ENCODE measurements at regions not wholly inside any gene's neighbourhood (a gene's known extent, or its start where the extent isn't known, plus 50 kb on each side); places are given as distances from the start of the nearest gene placed in this dataset.
A peak's percentile ranks its signal among the peaks of the same experiment; 100 is the strongest.

GRCh38 chr3:25895031-25895430 lies 105.1 kb downstream of the OXSM start:
- Mint-ChIP-seq H3K27me3 (ENCODE audit: low read depth) (no peaks in the 10 kb centered on the region), H3K9me3 (peaks cover 2% of the 10 kb centered on the region), H3K4me3 (no peak overlapping the region), H3K4me1 (no peaks in the 10 kb centered on the region), H3K36me3 (ENCODE audit: low read depth) (no peaks in the 10 kb centered on the region), H3K27ac (ENCODE audit: unreplicated experiment) (no peak overlapping the region)
- TF ChIP-seq, protein P1, sequence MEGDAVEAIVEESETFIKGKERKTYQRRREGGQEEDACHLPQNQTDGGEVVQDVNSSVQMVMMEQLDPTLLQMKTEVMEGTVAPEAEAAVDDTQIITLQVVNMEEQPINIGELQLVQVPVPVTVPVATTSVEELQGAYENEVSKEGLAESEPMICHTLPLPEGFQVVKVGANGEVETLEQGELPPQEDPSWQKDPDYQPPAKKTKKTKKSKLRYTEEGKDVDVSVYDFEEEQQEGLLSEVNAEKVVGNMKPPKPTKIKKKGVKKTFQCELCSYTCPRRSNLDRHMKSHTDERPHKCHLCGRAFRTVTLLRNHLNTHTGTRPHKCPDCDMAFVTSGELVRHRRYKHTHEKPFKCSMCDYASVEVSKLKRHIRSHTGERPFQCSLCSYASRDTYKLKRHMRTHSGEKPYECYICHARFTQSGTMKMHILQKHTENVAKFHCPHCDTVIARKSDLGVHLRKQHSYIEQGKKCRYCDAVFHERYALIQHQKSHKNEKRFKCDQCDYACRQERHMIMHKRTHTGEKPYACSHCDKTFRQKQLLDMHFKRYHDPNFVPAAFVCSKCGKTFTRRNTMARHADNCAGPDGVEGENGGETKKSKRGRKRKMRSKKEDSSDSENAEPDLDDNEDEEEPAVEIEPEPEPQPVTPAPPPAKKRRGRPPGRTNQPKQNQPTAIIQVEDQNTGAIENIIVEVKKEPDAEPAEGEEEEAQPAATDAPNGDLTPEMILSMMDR (conservative IDR thresholded peaks at IDR 0.05), result no peak
- no peak for DNase-seq (ENCODE audit: low read depth, low spot score)

DNA sequence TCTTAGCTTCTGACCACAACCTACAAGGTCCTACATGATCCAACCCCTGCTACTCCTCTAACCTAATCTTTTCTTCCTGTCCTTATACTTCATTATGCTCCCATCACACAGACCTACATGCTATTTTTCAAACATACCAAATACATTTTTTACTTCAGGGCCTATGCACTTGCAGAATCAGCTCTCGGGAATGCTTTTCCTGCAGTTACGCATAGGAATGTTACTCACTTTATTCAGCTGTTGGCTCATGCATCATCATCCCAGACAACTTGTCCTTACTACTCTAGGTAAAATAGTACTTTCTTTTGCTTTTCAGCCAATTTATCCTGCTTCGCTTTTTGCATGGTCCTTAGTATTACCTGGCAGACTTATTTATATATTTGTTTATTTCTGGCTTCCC lies 105.6 kb downstream of the OXSM start:
- TF ChIP-seq, protein P1 (conservative IDR thresholded peaks at IDR 0.05), result no peak
- Mint-ChIP-seq H3K4me3 (no peak overlapping the region), H3K27me3 (ENCODE audit: low read depth) (no peaks in the 10 kb centered on the region), H3K36me3 (ENCODE audit: low read depth) (no peaks in the 10 kb centered on the region), H3K9me3 (peaks cover 2% of the 10 kb centered on the region), H3K4me1 (no peaks in the 10 kb centered on the region), H3K27ac (ENCODE audit: unreplicated experiment) (no peak overlapping the region)
- no peak for DNase-seq (ENCODE audit: low read depth, low spot score)

- TF ChIP-seq, protein P1 (conservative IDR thresholded peaks at IDR 0.05), result peak; percentile 58
- Mint-ChIP-seq H3K4me1 (no peaks in the 10 kb centered on the region), H3K4me3 (no peak overlapping the region), H3K9me3 (peaks cover 2% of the 10 kb centered on the region), H3K27me3 (ENCODE audit: low read depth) (no peaks in the 10 kb centered on the region), H3K27ac (ENCODE audit: unreplicated experiment) (no peak overlapping the region), H3K36me3 (ENCODE audit: low read depth) (no peaks in the 10 kb centered on the region)
- DNase-seq (ENCODE audit: low read depth, low spot score), result peak; percentile 14
Measured at GRCh38 chr3:25897019-25897418, 107.1 kb downstream of the OXSM start.

GRCh38 chr3:25899352-25900101 lies 109.6 kb downstream of the OXSM start:
- TF ChIP-seq, protein P1 (conservative IDR thresholded peaks at IDR 0.05), result no peak
- no peak for DNase-seq (ENCODE audit: low read depth, low spot score)
- H3K27me3 Mint-ChIP-seq (ENCODE audit: low read depth), result no peaks in the 10 kb centered on the region
- H3K4me3 Mint-ChIP-seq, result no peak overlapping the region
- no peak overlapping the region for H3K27ac Mint-ChIP-seq (ENCODE audit: unreplicated experiment)
- peaks cover 6% of the 10 kb centered on the region for H3K4me1 Mint-ChIP-seq
- H3K9me3 Mint-ChIP-seq, result peaks cover 2% of the 10 kb centered on the region
- no peaks in the 10 kb centered on the region for H3K36me3 Mint-ChIP-seq (ENCODE audit: low read depth)

- Mint-ChIP-seq H3K27me3 (ENCODE audit: low read depth) (no peaks in the 10 kb centered on the region), H3K4me1 (peaks cover 10% of the 10 kb centered on the region), H3K9me3 (peaks cover 2% of the 10 kb centered on the region), H3K4me3 (no peak overlapping the region), H3K36me3 (ENCODE audit: low read depth) (no peaks in the 10 kb centered on the region), H3K27ac (ENCODE audit: unreplicated experiment) (no peak overlapping the region)
- DNase-seq (ENCODE audit: low read depth, low spot score), result no peak
- TF ChIP-seq, protein P1 (conservative IDR thresholded peaks at IDR 0.05), result no peak
Measured at GRCh38 chr3:25900161-25900560, 110.3 kb downstream of the OXSM start.

Data from neural crest cell (in vitro differentiated cells).